ENCODE measurements at regions not wholly inside any gene's neighbourhood (a gene's known extent, or its start where the extent isn't known, plus 50 kb on each side); places are given as distances from the start of the nearest gene placed in this dataset.

DNA sequence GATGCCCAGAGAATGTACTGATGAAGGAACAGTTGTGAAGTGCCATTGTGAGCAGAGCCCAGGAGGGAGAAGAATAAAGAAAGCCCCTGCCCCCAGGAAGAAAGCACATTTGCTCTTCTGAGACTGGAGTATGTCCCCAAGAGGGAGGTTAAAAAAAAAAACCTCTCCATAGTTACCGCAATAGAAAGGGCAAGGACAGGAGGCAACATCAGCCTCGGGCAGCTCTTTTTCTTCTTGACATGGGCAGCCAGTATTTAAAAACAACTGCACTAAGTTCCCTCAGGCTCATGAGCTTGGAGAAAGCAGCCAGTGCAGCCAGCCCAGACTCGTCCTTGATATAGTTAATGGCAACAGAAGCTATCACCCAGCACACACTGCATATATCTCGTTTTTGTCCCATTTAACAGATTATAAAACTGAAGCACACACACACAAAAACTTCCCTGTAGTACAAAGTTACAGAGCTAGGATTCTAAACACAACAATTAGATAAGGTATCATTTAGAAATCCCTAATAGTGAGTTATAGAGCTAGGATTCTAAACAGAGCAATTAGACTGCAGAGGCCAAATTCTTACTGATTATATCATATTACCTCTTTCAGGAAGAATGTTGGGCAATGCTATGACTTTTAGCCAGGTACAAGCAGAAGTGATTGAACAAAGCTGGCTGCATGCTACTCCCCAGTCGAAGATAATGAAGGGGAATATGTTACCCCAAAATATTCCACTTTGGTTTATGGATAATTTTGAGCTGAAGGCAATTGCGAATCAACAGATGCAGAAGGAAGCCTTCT is 823.5 kb downstream of the GRID1 start:
- TF ChIP-seq, protein P1, sequence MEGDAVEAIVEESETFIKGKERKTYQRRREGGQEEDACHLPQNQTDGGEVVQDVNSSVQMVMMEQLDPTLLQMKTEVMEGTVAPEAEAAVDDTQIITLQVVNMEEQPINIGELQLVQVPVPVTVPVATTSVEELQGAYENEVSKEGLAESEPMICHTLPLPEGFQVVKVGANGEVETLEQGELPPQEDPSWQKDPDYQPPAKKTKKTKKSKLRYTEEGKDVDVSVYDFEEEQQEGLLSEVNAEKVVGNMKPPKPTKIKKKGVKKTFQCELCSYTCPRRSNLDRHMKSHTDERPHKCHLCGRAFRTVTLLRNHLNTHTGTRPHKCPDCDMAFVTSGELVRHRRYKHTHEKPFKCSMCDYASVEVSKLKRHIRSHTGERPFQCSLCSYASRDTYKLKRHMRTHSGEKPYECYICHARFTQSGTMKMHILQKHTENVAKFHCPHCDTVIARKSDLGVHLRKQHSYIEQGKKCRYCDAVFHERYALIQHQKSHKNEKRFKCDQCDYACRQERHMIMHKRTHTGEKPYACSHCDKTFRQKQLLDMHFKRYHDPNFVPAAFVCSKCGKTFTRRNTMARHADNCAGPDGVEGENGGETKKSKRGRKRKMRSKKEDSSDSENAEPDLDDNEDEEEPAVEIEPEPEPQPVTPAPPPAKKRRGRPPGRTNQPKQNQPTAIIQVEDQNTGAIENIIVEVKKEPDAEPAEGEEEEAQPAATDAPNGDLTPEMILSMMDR (conservative IDR thresholded peaks at IDR 0.05; ENCODE audit: low read depth, low read length): no peak
- TF ChIP-seq MAZ (IDR thresholded peaks at IDR 0.05; ENCODE audit: borderline replicate concordance, low read depth, low read length): no peak
- TF ChIP-seq MAFK (IDR thresholded peaks at IDR 0.05; ENCODE audit: low read depth, low read length): no peak
